HUDEP-2 (cell line): ENCODE measurements at regions not wholly inside any gene's neighbourhood (a gene's known extent, or its start where the extent isn't known, plus 50 kb on each side); places are given as distances from the start of the nearest gene placed in this dataset.

ENCODE experiments used
- DNase-seq, 76 experiments: peaks; one replicate each; lab custom pipeline; 2025; ENCODE audit not compliant: unreplicated experiment in 76 of 76; lab: John Stamatoyannopoulos, UW

DNA sequence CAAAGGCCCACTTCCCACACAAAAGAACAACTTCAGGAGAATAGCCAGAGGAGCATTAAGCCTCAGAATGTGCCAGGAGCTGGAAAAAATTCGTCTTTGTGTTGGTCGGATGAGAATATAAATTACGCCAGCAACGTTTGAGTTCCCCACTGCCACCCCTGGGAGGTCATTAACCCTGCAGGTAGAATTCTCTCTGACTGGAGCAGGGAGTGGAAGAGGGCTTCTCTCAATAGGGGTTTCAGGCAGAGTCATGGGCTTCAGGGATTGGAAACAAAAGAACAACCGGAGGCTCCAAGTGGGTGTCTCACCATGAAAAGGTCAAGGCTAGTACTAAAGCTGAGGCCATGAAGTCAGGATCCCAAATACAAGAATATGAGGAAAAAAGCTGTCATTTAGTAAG lies 69.0 kb upstream of the DDX18 start:
- no peak for DNase-seq

DNA sequence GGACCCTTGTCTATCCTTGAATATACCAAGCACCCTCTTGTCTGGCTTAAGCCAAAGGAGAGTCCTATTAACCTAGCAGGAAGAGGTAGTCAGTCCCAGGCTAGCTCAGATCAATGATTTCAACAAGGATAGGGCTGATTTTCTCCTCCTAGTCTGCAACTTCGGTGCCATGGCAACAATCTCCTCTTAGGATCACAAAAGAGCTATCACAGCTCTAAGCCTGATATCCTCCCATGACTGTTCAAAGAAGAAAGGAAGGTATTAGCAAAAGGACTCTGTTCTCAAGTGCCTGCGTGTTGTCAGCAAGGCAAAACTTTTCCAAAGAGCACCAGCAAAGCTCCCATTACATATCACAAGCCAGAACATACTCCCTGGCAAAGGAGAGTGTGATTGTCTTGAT lies 58.7 kb upstream of the DDX18 start:
- no peak for DNase-seq

DNA sequence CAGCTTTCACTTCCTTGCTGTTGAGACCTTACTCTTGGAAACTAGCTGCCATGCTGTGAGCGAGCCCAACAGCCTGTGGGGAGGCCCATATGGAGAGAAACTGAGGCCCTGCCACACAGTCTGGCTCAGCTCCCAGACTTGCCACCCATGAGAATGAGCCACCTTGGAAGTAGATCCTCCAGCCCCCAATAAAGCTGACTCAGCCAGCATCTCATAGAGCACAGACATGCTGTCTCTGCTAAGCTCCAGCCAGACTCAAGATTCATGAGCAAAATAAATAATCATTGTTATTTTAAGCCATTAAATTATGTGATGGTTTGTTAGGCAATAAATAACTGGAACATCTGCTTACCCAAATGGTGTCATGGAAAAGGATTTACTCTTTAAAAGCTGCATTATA lies 53.6 kb upstream of the DDX18 start:
- DNase-seq: no peak

DNA sequence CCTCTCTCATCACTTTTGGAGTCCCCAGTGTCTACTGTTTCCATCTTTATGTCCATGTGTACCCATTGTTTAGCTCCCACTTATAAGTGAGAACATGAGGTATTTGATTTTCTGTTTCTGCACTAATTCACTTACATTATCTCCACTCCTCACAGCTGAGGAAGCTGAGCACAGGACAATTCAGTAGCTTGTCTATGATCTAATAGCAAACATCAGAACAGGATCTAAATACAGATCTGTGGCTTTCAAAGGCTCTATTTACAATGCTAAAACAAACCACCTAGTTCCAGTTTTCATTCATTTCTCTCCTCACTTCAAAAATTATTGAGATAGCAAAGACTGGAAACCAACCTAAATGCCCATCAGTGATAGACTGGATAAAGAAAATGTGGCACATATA lies 52.0 kb upstream of the DDX18 start:
- DNase-seq: no peak

DNA sequence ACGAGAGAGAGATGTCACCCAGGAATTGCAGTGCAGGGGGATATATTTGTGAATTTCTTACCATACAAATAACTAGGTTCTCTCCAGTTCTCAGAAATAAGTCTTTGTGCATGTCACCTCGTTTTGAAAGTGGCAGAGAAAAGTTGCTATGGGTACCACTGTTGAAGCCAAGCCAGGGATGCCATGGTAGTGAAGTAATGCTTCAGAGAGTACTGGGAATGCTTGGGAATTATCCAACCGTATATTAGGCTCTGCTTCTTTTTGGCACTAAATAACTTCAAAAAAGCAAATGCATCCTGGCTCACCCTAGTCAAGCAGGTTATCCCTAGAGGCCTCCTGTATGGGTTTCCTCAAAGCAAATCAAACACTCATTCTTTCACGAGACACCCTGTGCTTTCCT lies 50.7 kb upstream of the DDX18 start:
- DNase-seq: no peak
